Breast epithelium (tissue), 3 donors: ENCODE measurements at regions not wholly inside any gene's neighbourhood (a gene's known extent, or its start where the extent isn't known, plus 50 kb on each side); places are given as distances from the start of the nearest gene placed in this dataset.

Source experiments
- POLR2A ChIP-seq: fragments of 450-650 bp; IDR thresholded peaks from one replicate; pipeline ENCODE4 v1.6.1; 2016; ENCODE audit warnings: antibody characterized with exemption, mild to moderate bottlenecking, moderate library complexity
- POLR2AphosphoS5 ChIP-seq, 3 donors: sonication (generic); formaldehyde crosslinking; IDR thresholded peaks; one replicate each; pipeline ENCODE4 v1.6.1; 2017; ENCODE audit warnings: antibody characterized with exemption in 3 of 3

GRCh38 chr2:149652526-149652925 lies 65.0 kb upstream of the MMADHC start:
- no peak for TF ChIP-seq POLR2A
- no peak for TF ChIP-seq POLR2AphosphoS5 (IDR thresholded peaks at IDR 0.05)
